ENCODE measurements at regions not wholly inside any gene's neighbourhood (a gene's known extent, or its start where the extent isn't known, plus 50 kb on each side); places are given as distances from the start of the nearest gene placed in this dataset.

DNA sequence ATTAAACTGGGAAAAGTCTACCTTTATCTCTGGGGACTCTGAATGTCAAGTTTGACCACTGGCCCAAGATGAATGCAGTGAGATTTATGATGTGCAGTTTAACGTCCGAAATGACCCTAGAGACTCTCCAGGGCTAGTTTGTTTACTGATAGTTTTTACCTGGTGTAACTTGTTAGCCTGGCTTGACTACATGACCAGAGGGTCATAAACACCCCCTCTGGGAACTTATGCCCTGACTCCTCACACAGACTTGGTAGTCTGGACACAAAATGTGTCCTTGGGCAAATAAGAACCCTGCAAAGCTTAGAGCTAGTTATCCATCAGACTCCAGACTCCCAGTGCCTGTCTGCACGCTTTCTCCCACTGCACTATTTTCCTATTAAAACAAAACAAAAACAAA, 606.5 kb downstream of the HACE1 start:
- no peak overlapping the region for H3K27ac ChIP-seq
- no peak for DNase-seq (ENCODE audit: low read depth, low spot score)

DNA sequence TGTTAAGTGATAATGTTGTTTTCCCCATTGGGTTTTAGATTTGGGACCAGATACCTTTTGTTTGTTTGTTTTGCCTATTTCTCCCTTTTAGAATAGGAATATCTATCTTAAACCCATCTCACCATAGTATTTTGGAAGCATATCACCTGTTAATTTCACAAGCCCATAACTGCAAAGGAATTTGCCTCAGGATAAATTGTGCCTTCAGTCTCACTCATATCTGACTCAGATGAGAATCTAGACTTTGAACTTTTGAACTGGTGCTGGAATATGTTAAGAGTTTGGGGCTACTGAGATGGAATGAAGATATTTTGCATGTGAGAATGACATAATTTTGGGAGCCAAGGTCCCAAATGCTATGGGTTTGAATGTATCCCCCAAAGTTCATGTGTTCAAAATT, 607.4 kb downstream of the HACE1 start:
- no peak overlapping the region for H3K27ac ChIP-seq
- peak; percentile 50 for DNase-seq (ENCODE audit: low read depth, low spot score)

DNA sequence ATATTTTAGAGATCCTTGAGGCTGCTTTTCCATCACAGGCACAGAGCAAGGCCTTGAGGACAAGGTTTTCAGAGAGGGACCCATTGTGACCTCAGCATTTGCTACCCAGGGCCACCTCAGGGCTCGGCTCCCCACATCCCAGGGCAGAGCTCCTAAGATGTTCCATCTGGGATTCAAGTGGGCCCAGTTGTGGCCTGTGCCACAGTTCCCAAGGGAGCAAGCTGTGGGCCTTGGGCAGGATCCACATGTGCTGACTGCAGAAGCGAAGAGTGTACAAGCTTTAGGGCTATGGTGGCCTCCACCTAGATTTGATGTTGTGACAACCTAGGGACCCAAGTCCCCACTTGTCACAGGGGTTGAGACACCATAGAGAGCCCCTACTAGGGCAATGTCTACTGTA, 608.1 kb downstream of the HACE1 start:
- no peak for DNase-seq (ENCODE audit: low read depth, low spot score)

DNA sequence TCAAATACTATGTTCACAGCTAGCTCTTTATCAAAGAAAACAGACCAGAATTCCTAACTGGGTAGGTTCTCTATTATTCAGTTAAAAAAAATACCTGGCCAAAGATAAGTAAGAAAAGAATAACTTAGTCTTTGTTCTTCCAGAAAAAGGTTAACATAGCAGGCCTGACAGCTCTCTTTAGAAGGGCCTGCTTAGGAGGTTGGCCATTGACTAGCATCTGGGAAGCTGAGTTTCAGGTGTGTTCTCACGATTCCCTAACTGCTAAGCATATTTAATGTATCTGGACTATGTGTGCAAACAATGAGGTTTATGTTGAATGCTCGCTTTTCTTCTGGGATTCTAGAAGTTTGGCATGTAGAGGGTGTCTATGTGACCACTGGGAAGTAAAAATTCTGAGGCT, 618.9 kb downstream of the HACE1 start:
- DNase-seq (ENCODE audit: low read depth, low spot score) = no peak
- no peak overlapping the region for H3K27ac ChIP-seq

More for the DNA sequence above, 608.1 kb downstream of the HACE1 start:
- H3K27ac ChIP-seq = no peak overlapping the region

DNA sequence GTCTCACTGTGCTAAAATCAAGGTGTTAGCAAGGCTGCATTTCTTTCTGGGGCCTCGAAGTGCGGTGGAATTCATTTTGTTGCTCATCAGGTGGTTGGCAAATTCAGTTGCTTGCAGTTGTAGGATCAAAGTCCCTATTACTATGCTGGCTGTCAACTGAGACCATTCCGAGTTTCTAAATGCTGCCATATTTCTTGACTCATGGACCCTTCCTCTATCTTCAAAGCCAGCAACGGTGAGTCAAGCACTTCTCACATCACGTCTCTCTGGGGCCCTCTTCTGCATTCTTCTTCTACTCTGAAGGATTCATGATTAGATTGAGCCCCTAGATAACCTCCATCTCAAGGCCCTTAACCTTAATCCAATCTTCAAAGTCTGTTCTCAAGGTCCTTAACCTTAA, 619.7 kb downstream of the HACE1 start:
- no peak for DNase-seq (ENCODE audit: low read depth, low spot score)

DNA sequence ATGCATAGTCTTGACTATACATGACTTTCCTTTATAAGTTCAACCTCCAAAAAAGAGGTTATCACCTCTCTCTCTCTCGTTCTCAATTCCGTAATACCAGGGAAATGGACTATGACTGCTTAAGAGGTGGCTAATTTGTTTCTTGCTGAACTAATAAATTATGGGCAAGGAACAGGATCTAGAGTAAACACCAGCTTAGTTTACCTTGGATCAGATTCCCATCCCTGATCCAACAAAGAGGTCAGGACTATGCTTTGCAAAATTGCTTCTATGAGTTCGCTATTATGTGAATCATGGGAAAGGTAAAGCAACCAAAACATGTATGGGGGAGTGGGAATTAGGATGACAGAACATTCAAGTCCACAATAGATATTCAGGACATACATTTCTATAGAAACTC, 630.7 kb downstream of the HACE1 start:
- no peak for DNase-seq (ENCODE audit: low read depth, low spot score)
- H3K27ac ChIP-seq = no peak overlapping the region

More for the DNA sequence above, 619.7 kb downstream of the HACE1 start:
- no peak overlapping the region for H3K27ac ChIP-seq

DNA sequence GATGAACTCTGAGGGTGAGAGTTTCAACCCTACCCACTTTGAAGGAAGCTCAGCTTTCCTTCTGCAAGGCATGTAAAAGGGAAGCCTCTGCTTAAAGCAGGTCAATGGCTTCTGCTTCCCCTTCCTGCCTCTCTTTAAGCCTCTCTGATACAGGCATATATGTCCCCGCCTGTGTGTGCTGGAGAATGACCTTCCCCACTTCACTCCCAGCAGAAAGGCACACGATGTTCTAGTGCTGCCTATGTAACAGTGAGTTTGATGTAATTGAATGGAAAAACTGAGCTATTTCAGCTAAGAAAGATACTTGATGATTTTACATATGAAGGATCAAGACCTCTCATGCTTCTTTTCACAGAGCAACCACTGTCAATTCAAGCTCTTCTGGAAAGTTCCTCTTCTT, 632.2 kb downstream of the HACE1 start:
- no peak for DNase-seq (ENCODE audit: low read depth, low spot score)
- no peak overlapping the region for H3K27ac ChIP-seq

DNA sequence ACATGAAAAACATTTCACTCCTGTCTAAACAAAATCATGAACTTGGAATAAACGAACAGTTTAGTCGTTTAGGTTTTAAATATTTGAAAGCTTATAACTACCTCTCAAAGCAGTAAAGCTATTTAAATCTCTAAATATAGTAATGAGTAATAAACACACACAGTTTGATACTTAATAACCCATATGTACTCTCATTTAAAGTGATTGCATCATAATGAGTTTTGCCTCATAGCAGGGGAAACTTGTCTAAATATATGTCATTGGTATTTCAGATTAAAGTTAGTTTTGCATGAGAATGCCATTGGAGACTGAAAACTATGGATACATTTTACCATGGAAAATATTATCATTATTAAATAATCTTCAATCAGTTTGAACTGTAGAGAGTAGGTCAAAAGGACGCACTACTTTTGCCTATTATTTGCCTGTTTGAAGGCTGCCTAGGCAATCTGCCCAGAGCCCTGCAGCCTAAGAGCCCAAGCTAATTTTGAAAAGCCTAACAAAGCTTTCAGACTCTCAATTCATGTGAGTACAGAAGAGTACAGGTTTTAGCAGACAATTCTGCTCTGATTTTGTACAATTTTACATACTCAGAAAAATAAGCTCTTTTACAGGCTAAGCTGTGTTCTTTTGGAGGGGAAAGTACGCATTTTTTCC, 632.8 kb downstream of the HACE1 start:
- no peak overlapping the region for H3K27ac ChIP-seq
- no peak for DNase-seq (ENCODE audit: low read depth, low spot score)

DNA sequence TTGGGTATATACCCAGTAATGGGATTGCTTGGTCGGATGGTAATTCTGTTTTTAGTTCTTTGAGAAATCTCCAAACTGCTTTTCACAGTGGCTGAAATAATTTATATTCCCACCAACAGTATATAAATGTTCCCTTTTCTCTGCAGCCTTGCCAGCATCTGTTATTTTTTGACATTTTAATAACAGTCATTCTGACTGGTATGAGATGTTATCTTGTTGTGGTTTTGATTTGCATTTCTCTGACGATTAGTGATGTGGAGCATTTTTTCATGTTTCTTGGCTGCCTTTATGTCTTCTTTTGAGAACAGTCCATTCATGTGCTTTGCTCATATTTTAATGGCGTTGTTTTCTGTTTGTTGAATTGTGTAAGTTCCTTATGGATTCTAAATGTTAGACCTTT, 641.6 kb downstream of the HACE1 start:
- H3K27ac ChIP-seq = no peak overlapping the region
- no peak for DNase-seq (ENCODE audit: low read depth, low spot score)

DNA sequence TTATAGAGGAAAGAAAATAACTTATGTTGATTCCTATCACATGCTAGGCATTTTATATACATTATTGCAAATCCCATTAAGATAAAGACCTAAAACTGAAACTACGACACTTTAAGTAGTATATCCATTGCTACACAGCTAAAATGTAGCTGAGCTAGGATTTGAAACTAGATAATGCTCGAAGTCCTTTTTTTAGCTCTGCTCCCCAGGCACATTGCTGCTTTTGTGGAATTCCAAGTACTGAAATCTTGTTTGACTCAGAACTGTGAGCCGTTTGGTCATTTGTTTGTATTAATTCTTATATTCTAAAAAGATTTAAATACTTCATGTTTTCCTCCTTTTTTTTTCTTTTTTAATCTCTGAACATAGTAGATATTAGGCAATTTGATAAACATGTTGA, 644.8 kb downstream of the HACE1 start:
- H3K27ac ChIP-seq = no peak overlapping the region
- DNase-seq (ENCODE audit: low read depth, low spot score) = no peak

DNA sequence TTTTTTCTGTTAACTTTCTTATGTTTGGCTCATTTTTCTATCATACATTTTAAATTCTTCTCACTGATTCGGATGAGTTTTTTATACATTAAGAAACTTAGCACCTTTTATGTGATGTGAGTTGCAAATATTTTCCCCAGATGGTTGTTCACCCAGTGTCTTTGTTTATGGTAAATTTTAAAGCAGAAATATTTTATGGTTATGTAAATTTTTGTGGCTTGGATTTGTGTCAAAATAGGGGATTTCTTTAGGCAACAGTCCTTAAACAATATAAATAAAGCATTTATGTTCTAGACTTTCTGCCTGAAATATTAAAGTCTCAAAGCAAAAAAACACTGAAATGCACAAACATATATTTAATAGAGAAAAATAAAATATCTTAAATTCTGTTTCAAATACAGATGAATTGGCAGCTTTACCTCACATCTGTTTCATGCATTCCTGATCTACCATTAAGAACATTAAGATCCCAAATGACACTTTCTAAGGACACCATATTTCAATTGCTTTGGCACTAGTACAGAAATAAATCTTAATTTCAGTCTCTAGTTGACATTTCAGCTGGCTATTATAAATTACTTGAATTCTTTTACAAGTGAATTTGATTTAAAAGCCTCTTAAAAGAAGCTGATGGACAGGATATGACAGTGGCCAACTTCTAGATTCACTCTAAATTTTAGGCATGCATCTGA, 646.6 kb downstream of the HACE1 start:
- H3K27ac ChIP-seq = no peak overlapping the region
- no peak for DNase-seq (ENCODE audit: low read depth, low spot score)

DNA sequence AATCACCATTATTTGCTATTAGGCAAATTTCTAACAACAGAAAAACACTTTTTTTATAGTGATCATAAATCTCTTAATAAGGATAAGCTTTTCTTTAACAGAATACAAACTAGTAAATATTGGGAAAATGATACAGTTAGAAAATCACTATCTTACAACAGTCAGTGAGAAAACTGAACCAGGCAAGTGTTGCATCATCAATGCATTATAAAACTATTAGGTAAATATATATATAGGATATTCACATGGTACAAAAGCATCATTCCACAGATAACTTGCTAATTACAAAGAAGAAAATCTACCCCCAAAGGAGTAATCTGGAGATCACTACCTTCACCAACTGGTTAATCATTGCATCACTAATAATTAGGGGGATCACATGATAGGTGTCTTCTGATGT, 652.1 kb downstream of the HACE1 start:
- no peak overlapping the region for H3K27ac ChIP-seq
- no peak for DNase-seq (ENCODE audit: low read depth, low spot score)

DNA sequence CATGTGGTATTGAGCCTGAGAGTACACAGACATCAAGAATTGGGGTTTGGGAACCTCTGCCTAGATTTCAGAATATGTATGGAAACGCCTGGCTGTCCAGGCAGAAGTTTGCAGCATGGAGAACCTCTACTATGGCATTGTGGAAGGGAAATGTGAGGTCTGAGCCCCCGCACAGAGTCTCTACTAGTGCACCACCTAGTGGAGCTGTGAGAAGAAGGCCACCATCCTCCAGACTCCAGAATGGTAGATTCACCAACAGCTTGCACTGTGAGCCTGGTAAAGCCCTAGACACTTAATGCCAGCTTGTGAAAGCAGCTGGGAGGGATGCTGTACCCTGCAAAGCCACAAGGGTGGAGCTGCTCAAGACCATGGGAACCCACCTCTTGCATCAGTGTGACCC, 658.2 kb downstream of the HACE1 start:
- H3K27ac ChIP-seq = no peak overlapping the region
- no peak for DNase-seq (ENCODE audit: low read depth, low spot score)

DNA sequence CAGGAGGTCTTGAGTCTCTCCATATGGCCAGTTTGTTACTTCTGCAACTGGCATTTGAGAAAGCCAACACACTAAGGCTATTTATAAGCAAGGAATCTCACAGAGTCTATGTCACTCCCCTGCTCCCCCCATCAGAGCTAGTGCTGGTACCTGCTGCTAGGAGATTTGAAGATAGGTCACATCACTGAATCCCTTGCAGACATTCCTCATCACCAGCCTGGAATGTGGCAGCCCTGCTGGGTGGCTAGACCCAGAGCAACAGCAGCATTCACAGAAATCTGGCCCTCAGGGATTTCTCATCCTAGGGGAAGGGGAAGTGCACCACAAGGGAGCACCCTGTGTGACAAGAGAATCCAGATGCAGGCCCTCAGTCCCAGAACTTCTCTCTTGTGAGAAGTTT, 672.1 kb downstream of the HACE1 start:
- H3K27ac ChIP-seq = no peak overlapping the region
- no peak for DNase-seq (ENCODE audit: low read depth, low spot score)

DNA sequence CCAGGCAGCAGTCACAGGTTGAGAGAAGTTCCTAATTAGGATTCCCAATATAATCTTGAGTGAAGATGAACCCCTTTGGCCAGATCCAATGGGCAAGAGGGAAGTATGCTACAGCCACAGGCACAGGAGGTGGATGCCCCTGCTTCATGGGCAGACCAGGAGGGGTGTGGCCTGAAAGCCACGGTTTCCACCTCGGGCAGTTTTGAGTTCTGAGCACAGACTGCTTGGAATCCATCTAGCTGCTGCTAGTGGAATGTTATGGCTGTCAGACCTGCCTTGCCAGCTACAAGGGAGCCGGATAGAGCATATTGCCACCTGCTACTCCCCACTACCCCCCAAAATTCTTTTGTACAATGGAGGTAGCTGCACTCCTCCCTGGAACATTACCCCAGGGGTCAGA, 672.9 kb downstream of the HACE1 start:
- no peak for DNase-seq (ENCODE audit: low read depth, low spot score)
- no peak overlapping the region for H3K27ac ChIP-seq

DNA sequence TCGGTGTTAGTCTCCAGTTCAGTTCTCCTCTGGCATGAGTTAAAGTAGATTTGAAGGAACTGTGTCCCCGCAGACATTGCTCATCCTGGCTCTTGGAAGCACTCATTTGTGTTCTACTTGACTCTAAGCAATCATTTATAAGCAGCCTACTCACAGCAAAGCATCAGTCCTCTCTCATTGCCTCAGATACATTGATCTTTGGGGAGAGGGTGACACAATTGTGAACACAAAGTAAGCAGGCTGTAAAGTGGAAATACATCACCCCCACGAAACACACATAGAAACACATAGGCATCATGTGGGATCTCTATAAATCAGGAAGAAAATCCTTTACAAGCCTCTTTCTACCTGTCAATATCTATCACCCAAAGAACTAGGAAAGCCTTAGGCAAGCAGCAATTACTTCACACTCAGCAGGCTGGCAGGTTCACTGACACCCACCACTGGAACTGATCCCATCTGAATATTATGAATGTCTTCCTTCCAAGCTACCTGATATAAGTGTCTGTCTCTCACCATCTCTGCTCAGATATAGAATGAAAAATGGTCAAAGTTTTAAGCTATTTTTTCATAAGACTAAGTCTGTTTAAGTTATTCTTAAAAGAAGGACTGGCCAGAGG, 675.8 kb downstream of the HACE1 start:
- H3K27ac ChIP-seq = peak overlapping the region; percentile 69
- no peak for DNase-seq (ENCODE audit: low read depth, low spot score)

DNA sequence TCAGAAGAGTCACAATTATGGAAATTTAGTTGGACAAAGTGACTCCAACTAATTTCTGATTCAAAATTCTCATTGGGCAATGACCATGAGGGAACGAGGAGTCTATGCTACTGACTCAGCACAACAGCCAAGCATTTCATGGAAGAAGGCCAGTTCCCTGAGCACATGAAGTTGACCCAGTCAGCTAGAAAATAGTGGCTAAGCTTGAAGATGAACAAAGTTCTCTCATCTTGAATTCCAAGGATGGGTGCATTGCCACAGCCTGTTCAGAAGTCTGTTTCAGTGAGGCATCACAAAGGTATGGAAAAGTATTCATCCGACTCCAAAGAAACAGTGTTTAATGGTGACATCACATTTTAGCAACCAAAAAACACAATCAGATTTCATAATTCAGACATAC, 676.9 kb downstream of the HACE1 start:
- H3K27ac ChIP-seq = peak overlapping the region; percentile 69
- peak; percentile 89 for DNase-seq (ENCODE audit: low read depth, low spot score)

DNA sequence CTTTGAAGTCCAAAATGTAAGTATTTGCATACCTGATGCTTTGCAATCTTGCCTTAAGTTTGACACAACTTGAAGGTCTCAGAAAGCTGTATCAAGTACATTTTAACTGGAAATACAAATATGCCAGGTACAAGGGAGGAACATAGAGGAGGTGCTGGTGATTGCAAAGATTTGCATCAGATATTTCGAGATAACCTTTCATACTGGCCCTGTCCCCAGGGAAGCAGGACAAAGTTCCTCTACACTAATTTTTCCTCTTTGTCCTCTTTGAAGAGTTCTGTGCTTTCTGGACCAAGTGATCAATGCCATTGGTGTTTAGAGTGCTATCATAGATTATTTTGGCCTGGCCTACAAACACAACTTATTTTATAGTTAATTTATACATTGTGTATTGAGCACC, 686.1 kb downstream of the HACE1 start:
- no peak overlapping the region for H3K27ac ChIP-seq
- DNase-seq (ENCODE audit: low read depth, low spot score) = no peak

DNA sequence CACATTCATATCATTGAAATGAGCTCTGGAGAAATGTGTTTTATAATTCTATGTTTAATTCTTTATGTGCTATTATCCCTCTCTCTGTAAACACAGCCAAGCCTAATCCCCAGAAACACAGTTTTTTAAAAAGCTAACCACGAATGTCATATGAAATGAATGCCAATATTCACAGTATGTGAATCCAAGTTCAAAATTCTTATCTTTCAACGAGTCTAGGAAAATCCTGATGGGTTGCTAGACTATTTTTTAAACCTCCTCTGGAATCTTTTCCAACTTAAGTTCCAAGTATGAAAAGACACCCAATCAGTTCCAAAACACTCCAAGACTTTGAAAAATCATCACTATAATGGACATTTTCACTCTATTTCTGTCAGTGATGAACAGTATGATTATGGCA, 689.3 kb downstream of the HACE1 start:
- no peak for DNase-seq (ENCODE audit: low read depth, low spot score)
- no peak overlapping the region for H3K27ac ChIP-seq

DNA sequence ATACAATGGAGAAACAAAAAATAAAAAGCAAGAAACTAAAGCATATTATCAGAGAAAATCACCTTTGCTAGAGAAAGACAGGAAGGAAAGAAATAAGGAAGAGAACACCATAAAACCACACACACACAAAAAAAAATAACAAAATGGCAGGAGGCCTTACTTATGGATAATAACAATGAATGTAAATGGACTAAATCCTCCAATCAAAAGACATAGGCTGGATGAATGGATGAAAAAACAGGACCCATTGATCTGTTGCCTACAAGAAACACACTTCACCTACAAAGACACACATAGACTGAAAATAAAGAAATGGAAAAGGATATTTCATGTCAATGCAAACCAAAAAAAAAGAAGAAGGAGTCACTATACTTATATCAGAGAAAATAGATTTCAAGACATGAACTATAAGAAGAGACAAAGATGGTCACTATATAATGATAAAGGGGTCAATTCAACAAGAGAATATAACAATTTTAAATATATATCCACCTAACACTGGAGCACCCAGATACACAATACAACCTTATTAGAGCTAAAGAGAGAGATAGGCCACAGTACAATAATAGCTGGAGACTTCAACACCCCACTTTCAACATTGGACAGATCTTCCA, 693.6 kb downstream of the HACE1 start:
- H3K27ac ChIP-seq = no peak overlapping the region
- no peak for DNase-seq (ENCODE audit: low read depth, low spot score)

DNA sequence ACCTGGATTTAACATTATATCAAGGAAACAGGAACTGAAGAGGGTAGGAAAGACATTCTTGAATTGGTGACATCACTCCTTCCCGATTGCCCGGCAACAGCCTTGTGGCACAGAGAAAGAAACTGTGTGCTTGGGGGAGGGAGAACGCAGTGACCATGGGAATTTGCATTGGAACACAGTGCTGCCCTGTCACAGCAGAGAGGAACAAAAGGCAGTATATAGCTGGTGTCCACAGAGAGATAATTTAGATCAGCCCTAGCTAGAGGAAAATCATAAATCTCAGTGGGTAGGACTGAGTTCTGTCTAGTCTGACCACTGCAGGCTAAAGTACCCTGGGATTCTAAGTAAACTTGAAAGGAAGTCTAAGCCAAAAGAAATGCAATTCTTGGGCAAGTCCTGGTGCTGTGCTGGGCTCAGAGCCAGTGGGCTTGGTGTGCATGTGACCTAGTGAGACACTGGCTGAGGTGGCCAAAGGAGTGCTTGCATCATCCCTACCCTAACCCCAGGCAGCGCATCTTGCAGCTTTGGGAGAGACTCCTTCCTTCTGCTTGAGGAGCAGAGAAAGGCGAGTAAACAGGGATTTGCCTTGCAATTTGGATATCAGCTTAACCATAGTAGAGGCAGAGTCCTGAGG, 697.6 kb downstream of the HACE1 start:
- peak overlapping the region; percentile 73 for H3K27ac ChIP-seq
- peak; percentile 45 for DNase-seq (ENCODE audit: low read depth, low spot score)

Measured in epithelial cell of prostate (primary cell).